Gastrocnemius medialis (tissue), 4 donors: ENCODE measurements at regions not wholly inside any gene's neighbourhood (a gene's known extent, or its start where the extent isn't known, plus 50 kb on each side); places are given as distances from the start of the nearest gene placed in this dataset.

Experiments used
- ATAC-seq, 2 donors: fragments of 150-250 bp; one replicate each; pipeline ENCODE4 v1.9.1; 2016
- DNase-seq, 2 donors: peaks; one replicate each; pipeline ENCODE4 v3.0.0-alpha.2; 2019
- H3K27ac ChIP-seq, 4 donors: fragments of 200-600 bp; sonication (generic); 1 replicate in 1 of 4; 2 replicates in 3 of 4; pipeline ENCODE4 v1.5.1; 2016 to 2018; ENCODE audit warnings: mild to moderate bottlenecking in 2 of 4, moderate library complexity in 1 of 4
- H3K27me3 ChIP-seq, 3 donors: fragments of 200-600 bp; sonication (generic) in 2 of 3; 1 replicate in 1 of 3; 2 replicates in 2 of 3; pipeline versions ENCODE4 v1.5.1 to v1.6.0; 2016 to 2019; ENCODE audit warnings: mild to moderate bottlenecking in 1 of 3, moderate library complexity in 1 of 3
- H3K36me3 ChIP-seq, 2 donors: fragments of 200-600 bp; sonication (generic) in 1 of 2; one replicate each; pipeline ENCODE4 v1.5.1; 2017 to 2018
- H3K4me1 ChIP-seq, 2 donors: fragments of 200-600 bp; sonication (generic) in 1 of 2; one replicate each; pipeline ENCODE4 v1.5.1; 2016 to 2017; ENCODE audit warnings: mild to moderate bottlenecking in 2 of 2
- H3K4me3 ChIP-seq, 4 donors: fragments of 200-600 bp; sonication (generic) in 3 of 4; 1 replicate in 1 of 4; 2 replicates in 3 of 4; pipeline ENCODE4 v1.5.1; 2016 to 2019; ENCODE audit warnings: mild to moderate bottlenecking in 2 of 4
- H3K9me3 ChIP-seq, 3 donors: fragments of 200-600 bp; sonication (generic) in 2 of 3; 1 replicate in 1 of 3; 2 replicates in 2 of 3; pipeline ENCODE4 v1.5.1; 2016 to 2019
- POLR2A ChIP-seq, 2 donors: fragments of 450-650 bp; IDR thresholded peaks; one replicate each; pipeline ENCODE4 v1.6.1; 2017; ENCODE audit warnings: antibody characterized with exemption in 2 of 2, mild to moderate bottlenecking in 2 of 2, moderate library complexity in 2 of 2
- in situ Hi-C, 4 donors: fragments of 200-750 bp; cut with MboI; loops; one replicate each; pipeline versions ENCODE4 v1.15.0 to v1.8.0; 2017; ENCODE audit warnings: low sequenced_read_pairs in 4 of 4
- intact Hi-C: fragments of 100-400 bp; cut with DNase I; formaldehyde crosslinking; loops from one replicate; pipeline ENCODE4 v1.15.1; 2023; ENCODE audit warnings: low total_unique reads
- TF ChIP-seq, protein P1 (sequence below), 5 experiments: fragments of 450-650 bp in 3 of 5; fragments of 200-600 bp in 2 of 5; sonication (generic) in 2 of 5; IDR thresholded peaks in 4 of 5; conservative IDR thresholded peaks in 1 of 5; 1 replicate in 4 of 5; 2 replicates in 1 of 5; pipeline ENCODE4 v1.5.1; 2016 to 2019; ENCODE audit warnings: antibody characterized with exemption in 5 of 5, mild to moderate bottlenecking in 3 of 5, moderate library complexity in 3 of 5

DNA sequence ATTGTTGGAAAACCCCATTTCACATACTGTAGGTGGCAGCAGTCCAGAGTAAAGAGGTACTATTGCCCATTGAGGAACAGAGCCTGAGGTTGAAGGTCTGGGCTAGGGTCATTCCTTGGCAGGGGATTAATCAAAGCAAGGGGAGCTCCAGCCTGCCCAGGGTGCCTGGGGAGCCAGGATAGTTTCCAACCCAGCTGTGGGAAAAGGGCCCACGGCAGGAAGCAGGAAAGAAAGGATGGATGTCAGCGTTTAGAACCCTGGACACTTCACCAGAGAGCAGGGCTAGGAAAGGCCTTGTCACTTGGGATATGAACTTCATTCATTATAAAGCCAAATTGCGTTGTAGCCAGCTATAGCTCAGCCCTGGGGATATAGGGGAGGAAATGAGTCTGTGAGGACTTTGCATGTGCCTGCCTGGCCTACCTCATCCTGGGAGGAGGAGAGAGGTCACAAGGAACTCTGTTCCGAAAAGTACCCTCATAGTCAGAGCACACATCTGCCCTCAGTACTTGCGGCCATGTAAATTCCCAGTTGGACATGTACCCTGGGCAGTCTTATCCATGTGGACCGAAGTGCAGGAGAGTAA lies 140.2 kb upstream of the COPS8 start:
- DNase-seq, result no peak
- ATAC-seq, result no peak
- Histone ChIP-seq H3K27me3 (no peaks in the 10 kb centered on the region), H3K36me3 (no peaks in the 10 kb centered on the region), H3K4me3 (no peak overlapping the region), H3K27ac (no peak overlapping the region), H3K9me3 (no peaks in the 10 kb centered on the region), H3K4me1 (no peaks in the 10 kb centered on the region)
- intact Hi-C loops (no loop called here), in situ Hi-C loops (no loop called here)
- TF ChIP-seq POLR2A (IDR thresholded peaks at IDR 0.05), result no peak
- TF ChIP-seq, protein P1, sequence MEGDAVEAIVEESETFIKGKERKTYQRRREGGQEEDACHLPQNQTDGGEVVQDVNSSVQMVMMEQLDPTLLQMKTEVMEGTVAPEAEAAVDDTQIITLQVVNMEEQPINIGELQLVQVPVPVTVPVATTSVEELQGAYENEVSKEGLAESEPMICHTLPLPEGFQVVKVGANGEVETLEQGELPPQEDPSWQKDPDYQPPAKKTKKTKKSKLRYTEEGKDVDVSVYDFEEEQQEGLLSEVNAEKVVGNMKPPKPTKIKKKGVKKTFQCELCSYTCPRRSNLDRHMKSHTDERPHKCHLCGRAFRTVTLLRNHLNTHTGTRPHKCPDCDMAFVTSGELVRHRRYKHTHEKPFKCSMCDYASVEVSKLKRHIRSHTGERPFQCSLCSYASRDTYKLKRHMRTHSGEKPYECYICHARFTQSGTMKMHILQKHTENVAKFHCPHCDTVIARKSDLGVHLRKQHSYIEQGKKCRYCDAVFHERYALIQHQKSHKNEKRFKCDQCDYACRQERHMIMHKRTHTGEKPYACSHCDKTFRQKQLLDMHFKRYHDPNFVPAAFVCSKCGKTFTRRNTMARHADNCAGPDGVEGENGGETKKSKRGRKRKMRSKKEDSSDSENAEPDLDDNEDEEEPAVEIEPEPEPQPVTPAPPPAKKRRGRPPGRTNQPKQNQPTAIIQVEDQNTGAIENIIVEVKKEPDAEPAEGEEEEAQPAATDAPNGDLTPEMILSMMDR (IDR thresholded peaks at IDR 0.05 in 4 of 5, conservative IDR thresholded peaks at IDR 0.05 in 1 of 5), result no peak

- H3K27ac ChIP-seq, result no peak overlapping the region
- DNase-seq (no peak), ATAC-seq (no peak)
- no peaks in the 10 kb centered on the region for H3K9me3 ChIP-seq
- H3K27me3 ChIP-seq, result no peaks in the 10 kb centered on the region
- intact Hi-C loops (no loop called here), in situ Hi-C loops (no loop called here)
- no peak overlapping the region for H3K4me3 ChIP-seq
- no peaks in the 10 kb centered on the region for H3K4me1 ChIP-seq
- H3K36me3 ChIP-seq, result no peaks in the 10 kb centered on the region
- TF ChIP-seq, protein P1 (IDR thresholded peaks at IDR 0.05 in 4 of 5, conservative IDR thresholded peaks at IDR 0.05 in 1 of 5), result no peak
- TF ChIP-seq POLR2A (IDR thresholded peaks at IDR 0.05), result no peak
These were observed 138.8 kb upstream of the COPS8 start for GRCh38 chr2:236946871-236947270.

DNA sequence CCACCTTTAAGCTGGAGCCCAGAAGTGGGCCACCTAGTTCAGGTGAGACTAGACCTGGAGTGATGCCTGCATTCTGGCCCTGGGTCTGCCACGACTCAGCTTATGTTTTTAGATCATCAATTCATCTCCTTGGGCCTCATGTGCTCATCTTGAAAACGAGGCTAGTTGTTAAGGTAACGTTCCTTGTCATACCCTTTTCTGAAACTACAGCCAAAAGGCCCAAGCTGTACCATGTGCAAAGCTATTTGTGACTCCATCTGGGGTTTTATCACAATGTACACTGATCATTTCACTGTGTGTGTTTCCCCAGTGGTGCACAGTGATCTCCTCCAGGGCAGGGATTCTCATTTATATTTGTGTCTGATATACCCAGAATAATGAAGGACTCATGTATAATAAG lies 138.4 kb upstream of the COPS8 start:
- no peaks in the 10 kb centered on the region for H3K4me1 ChIP-seq
- ATAC-seq (no peak), DNase-seq (no peak)
- no peaks in the 10 kb centered on the region for H3K9me3 ChIP-seq
- intact Hi-C loops (no loop called here), in situ Hi-C loops (no loop called here)
- no peaks in the 10 kb centered on the region for H3K27me3 ChIP-seq
- H3K27ac ChIP-seq, result no peak overlapping the region
- H3K36me3 ChIP-seq, result no peaks in the 10 kb centered on the region
- no peak overlapping the region for H3K4me3 ChIP-seq
- TF ChIP-seq, protein P1 (IDR thresholded peaks at IDR 0.05 in 4 of 5, conservative IDR thresholded peaks at IDR 0.05 in 1 of 5), result no peak
- TF ChIP-seq POLR2A (IDR thresholded peaks at IDR 0.05), result no peak

DNA sequence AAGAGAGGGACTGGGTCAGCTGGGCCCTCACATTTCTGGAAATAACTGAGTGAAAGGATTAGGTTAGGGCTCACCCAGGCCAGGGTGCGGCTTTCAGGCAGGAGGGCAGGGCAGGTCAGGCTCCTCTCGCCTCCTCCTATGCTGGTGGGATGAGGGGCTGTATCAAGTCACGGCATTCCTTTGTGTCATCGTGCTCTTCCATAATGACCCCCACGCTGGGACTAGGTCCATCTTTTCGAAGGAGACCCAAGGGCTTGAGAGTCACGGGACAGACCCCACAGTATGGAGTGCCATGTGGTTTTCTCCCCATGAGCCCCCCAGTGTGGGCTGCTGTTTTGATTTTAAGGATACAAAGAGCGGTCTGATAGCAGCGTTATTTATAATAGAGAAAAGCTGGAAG lies 137.8 kb upstream of the COPS8 start:
- in situ Hi-C loops (no loop called here), intact Hi-C loops (no loop called here)
- no peak for ATAC-seq

More for the DNA sequence above, 137.8 kb upstream of the COPS8 start:
- H3K4me1 ChIP-seq, result no peaks in the 10 kb centered on the region
- no peaks in the 10 kb centered on the region for H3K36me3 ChIP-seq
- H3K27ac ChIP-seq, result no peak overlapping the region
- no peak for TF ChIP-seq POLR2A (IDR thresholded peaks at IDR 0.05)
- TF ChIP-seq, protein P1 (IDR thresholded peaks at IDR 0.05 in 4 of 5, conservative IDR thresholded peaks at IDR 0.05 in 1 of 5), result no peak
- no peaks in the 10 kb centered on the region for H3K27me3 ChIP-seq
- no peak overlapping the region for H3K4me3 ChIP-seq
- H3K9me3 ChIP-seq, result no peaks in the 10 kb centered on the region
- no peak for DNase-seq
